Testis (tissue), 2 donors: ENCODE measurements at regions not wholly inside any gene's neighbourhood (a gene's known extent, or its start where the extent isn't known, plus 50 kb on each side); places are given as distances from the start of the nearest gene placed in this dataset.

Experiments used
- CTCF ChIP-seq, 3 experiments: fragments of 450-650 bp in 2 of 3; fragments of 200-600 bp in 1 of 3; sonication (generic) in 1 of 3; IDR thresholded peaks; one replicate each; pipeline ENCODE4 v1.5.1; 2016 to 2019; ENCODE audit warnings: antibody characterized with exemption in 3 of 3, mild to moderate bottlenecking in 2 of 3, moderate library complexity in 1 of 3
- POLR2A ChIP-seq: fragments of 450-650 bp; IDR thresholded peaks from one replicate; pipeline ENCODE4 v1.6.1; 2017; ENCODE audit warnings: antibody characterized with exemption, mild to moderate bottlenecking, moderate library complexity

DNA sequence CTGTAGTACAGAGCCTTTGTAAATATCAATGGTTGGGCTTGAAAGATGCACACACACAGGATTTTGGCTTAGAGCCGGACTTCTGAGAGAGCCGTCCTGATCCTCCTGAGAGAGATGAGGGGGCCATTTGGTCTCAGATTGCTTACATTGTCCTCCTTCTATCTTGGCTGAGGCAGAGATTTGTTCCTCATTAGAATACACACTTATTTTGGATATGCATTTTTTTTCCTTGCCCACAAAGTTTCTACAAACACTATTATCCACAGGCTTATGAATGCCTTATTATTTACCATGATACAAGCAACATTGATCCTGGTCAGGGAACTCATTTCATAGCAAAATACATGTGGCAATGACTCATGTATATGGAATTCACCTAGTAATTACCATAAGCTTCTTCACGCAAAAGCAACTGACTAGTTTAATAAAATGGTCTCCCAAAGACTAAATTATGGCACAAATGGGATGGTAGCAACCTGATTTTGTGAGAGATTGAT, 175.3 kb downstream of the MDFIC start:
- no peak for TF ChIP-seq CTCF (IDR thresholded peaks at IDR 0.05)
- TF ChIP-seq POLR2A, result no peak
